ENCODE measurements at regions not wholly inside any gene's neighbourhood (a gene's known extent, or its start where the extent isn't known, plus 50 kb on each side); places are given as distances from the start of the nearest gene placed in this dataset.

DNA sequence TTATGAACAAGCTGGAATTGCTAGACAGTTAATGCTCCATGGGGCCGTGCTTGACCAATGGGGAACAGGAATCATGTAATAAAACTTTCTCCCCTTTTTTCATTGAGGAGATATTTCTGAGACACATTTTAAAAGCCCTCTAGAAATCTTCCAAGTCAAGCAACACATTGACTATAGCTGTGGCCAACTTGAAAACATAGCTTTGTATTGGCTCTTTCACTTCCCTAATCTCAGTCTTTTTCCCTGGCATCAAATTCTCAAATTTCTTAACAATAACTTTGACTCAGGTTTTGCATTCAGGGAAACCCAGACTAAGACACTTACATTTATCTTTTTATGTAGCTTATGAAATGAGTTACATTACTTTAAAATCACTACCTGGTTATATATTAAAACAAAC lies 947.1 kb upstream of the MBL2 start:
- Histone ChIP-seq H3K14ac (ENCODE audit: insufficient read depth, low read length) (no peak overlapping the region), H3K9me3 (ENCODE audit: control insufficient read depth, low read depth, low read length) (no peaks in the 10 kb centered on the region), H3K4me2 (ENCODE audit: insufficient read depth, insufficient read length, low read length) (no peak overlapping the region), H4K20me1 (ENCODE audit: control insufficient read depth, insufficient read depth, insufficient read length) (no peaks in the 10 kb centered on the region), H4K5ac (ENCODE audit: insufficient read length, low read depth, low read length) (no peak overlapping the region), H2BK120ac (ENCODE audit: low read depth, low read length, poor library complexity, severe bottlenecking) (no peak overlapping the region), H2BK15ac (ENCODE audit: low read depth, low read length) (no peak overlapping the region), H3K79me1 (ENCODE audit: insufficient read depth, low read depth, low read length, poor library complexity, severe bottlenecking) (no peaks in the 10 kb centered on the region), H3K27me3 (ENCODE audit: insufficient read depth, low read length) (no peaks in the 10 kb centered on the region), H2BK5ac (ENCODE audit: insufficient read length, low read length) (no peak overlapping the region), H3K18ac (ENCODE audit: insufficient read length, low read depth, low read length) (no peak overlapping the region), H3K79me2 (ENCODE audit: insufficient read depth, low read length) (no peaks in the 10 kb centered on the region), H2BK12ac (ENCODE audit: insufficient read length, low read depth, low read length) (no peak overlapping the region), H4K91ac (ENCODE audit: insufficient read length, low read depth, low read length) (no peak overlapping the region), H3T11ph (ENCODE audit: low read length) (no peak overlapping the region), H2AFZ (ENCODE audit: low read length) (no peak overlapping the region), H3K4ac (ENCODE audit: low read depth, low read length) (no peak overlapping the region), H3K56ac (ENCODE audit: insufficient read length, low read depth, low read length) (no peak overlapping the region), H3K23me2 (ENCODE audit: insufficient read length, low read depth, low read length, poor library complexity, severe bottlenecking) (no peaks in the 10 kb centered on the region), H4K8ac (replicated peaks; ENCODE audit: insufficient read length, low read depth, low read length) (no peak overlapping the region), H3K27ac (ENCODE audit: insufficient read length, low read depth, low read length) (no peak overlapping the region), H3K9ac (ENCODE audit: extremely low read depth, insufficient read length, low read length) (no peak overlapping the region), H2BK20ac (ENCODE audit: low read depth, low read length, poor library complexity, severe bottlenecking) (no peak overlapping the region), H3K4me1 (ENCODE audit: insufficient read depth, low read length) (no peaks in the 10 kb centered on the region), H3K23ac (ENCODE audit: insufficient read length, low read depth, low read length) (no peak overlapping the region), H2AK5ac (ENCODE audit: insufficient read length, low read length) (no peak overlapping the region)
- no CpG with 5 or more reads among the region's 1 CpG for WGBS (ENCODE audit: extremely low coverage, insufficient read length, low lambda C conversion rate)
- no peak overlapping the region for H3K27ac Mint-ChIP-seq
- H3K4me3 Mint-ChIP-seq, result no peak overlapping the region
- no peaks in the 10 kb centered on the region for H3K9me3 Mint-ChIP-seq
- no peak for DNase-seq
- TF ChIP-seq, protein P1, sequence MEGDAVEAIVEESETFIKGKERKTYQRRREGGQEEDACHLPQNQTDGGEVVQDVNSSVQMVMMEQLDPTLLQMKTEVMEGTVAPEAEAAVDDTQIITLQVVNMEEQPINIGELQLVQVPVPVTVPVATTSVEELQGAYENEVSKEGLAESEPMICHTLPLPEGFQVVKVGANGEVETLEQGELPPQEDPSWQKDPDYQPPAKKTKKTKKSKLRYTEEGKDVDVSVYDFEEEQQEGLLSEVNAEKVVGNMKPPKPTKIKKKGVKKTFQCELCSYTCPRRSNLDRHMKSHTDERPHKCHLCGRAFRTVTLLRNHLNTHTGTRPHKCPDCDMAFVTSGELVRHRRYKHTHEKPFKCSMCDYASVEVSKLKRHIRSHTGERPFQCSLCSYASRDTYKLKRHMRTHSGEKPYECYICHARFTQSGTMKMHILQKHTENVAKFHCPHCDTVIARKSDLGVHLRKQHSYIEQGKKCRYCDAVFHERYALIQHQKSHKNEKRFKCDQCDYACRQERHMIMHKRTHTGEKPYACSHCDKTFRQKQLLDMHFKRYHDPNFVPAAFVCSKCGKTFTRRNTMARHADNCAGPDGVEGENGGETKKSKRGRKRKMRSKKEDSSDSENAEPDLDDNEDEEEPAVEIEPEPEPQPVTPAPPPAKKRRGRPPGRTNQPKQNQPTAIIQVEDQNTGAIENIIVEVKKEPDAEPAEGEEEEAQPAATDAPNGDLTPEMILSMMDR (conservative IDR thresholded peaks at IDR 0.05), result no peak
- H3K4me1 Mint-ChIP-seq, result peaks cover 0 to 2% of the 10 kb centered on the region in 2 experiments; a peak in 1 of 4 replicates
- no peaks in the 10 kb centered on the region for H3K36me3 Mint-ChIP-seq (ENCODE audit: insufficient read depth in 1 of 3, low read depth in 3 of 3)
- no peaks in the 10 kb centered on the region for H3K27me3 Mint-ChIP-seq (ENCODE audit: low read depth)
